HTR-8/SVneo (cell line): ENCODE measurements at regions not wholly inside any gene's neighbourhood (a gene's known extent, or its start where the extent isn't known, plus 50 kb on each side); places are given as distances from the start of the nearest gene placed in this dataset.
"Not testable (repeated sequence)": the region's sequence is repeated elsewhere in the genome, so short reads cannot be mapped to it uniquely, and the experiment has no call there.

Experiments used
- DNase-seq: peaks from one replicate; pipeline ENCODE4 v3.0.0; 2011; ENCODE audit warnings: low spot score, mixed read lengths; ENCODE audit not compliant: insufficient read length
- FAIRE-seq: peaks from 2 replicates; lab custom pipeline; 2011; peaks lifted over from hg19 to GRCh38; lab: Jason Lieb, UNC

- DNase-seq (no peak), FAIRE-seq (no peak)
Measured at GRCh38 chr20:54736421-54736820, 261.0 kb downstream of the DOK5 start.

GRCh38 chr20:54733687-54734086 lies 258.3 kb downstream of the DOK5 start:
- DNase-seq (no peak), FAIRE-seq (peak; percentile 48)

GRCh38 chr20:54727490-54727889 lies 252.1 kb downstream of the DOK5 start:
- no peak for DNase-seq

GRCh38 chr20:54726687-54727300 lies 251.4 kb downstream of the DOK5 start:
- peak; percentile 40 for FAIRE-seq

More at GRCh38 chr20:54727490-54727889, 252.1 kb downstream of the DOK5 start:
- no peak for FAIRE-seq

GRCh38 chr20:54725266-54725665 lies 249.9 kb downstream of the DOK5 start:
- DNase-seq, FAIRE-seq: not testable (repeated sequence)

More at GRCh38 chr20:54726687-54727300, 251.4 kb downstream of the DOK5 start:
- DNase-seq = no peak

- no peak for FAIRE-seq
- no peak for DNase-seq
Measured at GRCh38 chr20:54723723-54724122, 248.3 kb downstream of the DOK5 start.

GRCh38 chr20:54717983-54718382 lies 242.6 kb downstream of the DOK5 start:
- DNase-seq (no peak), FAIRE-seq (no peak)

GRCh38 chr20:54716790-54717189 lies 241.4 kb downstream of the DOK5 start:
- DNase-seq (no peak), FAIRE-seq (no peak)

- no peak for DNase-seq
- FAIRE-seq = no peak
Measured at GRCh38 chr20:54716174-54716747, 240.9 kb downstream of the DOK5 start.

GRCh38 chr20:54714817-54715216 lies 239.4 kb downstream of the DOK5 start:
- DNase-seq = no peak
- FAIRE-seq = no peak

- no peak for DNase-seq
- no peak for FAIRE-seq
Measured at GRCh38 chr20:54713727-54714126, 238.3 kb downstream of the DOK5 start.

- FAIRE-seq = no peak
- no peak for DNase-seq
Measured at GRCh38 chr20:54711071-54711470, 235.7 kb downstream of the DOK5 start.

GRCh38 chr20:54710341-54710740 lies 234.9 kb downstream of the DOK5 start:
- FAIRE-seq (no peak), DNase-seq (no peak)

- DNase-seq (no peak), FAIRE-seq (no peak)
Measured at GRCh38 chr20:54708229-54708628, 232.8 kb downstream of the DOK5 start.

GRCh38 chr20:54707801-54708200 lies 232.4 kb downstream of the DOK5 start:
- DNase-seq (no peak), FAIRE-seq (no peak)

GRCh38 chr20:54706581-54706980 lies 231.2 kb downstream of the DOK5 start:
- no peak for FAIRE-seq

GRCh38 chr20:54704032-54704635 lies 228.7 kb downstream of the DOK5 start:
- DNase-seq = no peak
- peak; percentile 67 for FAIRE-seq

More at GRCh38 chr20:54706581-54706980, 231.2 kb downstream of the DOK5 start:
- no peak for DNase-seq
